ENCODE measurements at regions not wholly inside any gene's neighbourhood (a gene's known extent, or its start where the extent isn't known, plus 50 kb on each side); places are given as distances from the start of the nearest gene placed in this dataset.
"Not testable (repeated sequence)": the region's sequence is repeated elsewhere in the genome, so short reads cannot be mapped to it uniquely, and the experiment has no call there.

GRCh38 chr10:30171601-30172000 is 112.2 kb upstream of the JCAD start:
- no peak for DNase-seq (ENCODE audit: low spot score)
- Mint-ChIP-seq H3K9me3 (ENCODE audit: low read depth) (peaks cover 5% of the 10 kb centered on the region), H3K36me3 (ENCODE audit: low read depth) (no peaks in the 10 kb centered on the region), H3K4me1 (ENCODE audit: low read depth) (peaks cover 18% of the 10 kb centered on the region), H3K27me3 (ENCODE audit: low read depth) (no peaks in the 10 kb centered on the region), H3K27ac (ENCODE audit: unreplicated experiment) (no peak overlapping the region), H3K4me3 (ENCODE audit: unreplicated experiment) (no peak overlapping the region)
- no peak for TF ChIP-seq CTCF (IDR thresholded peaks at IDR 0.05)

- H3K4me3 Mint-ChIP-seq (ENCODE audit: unreplicated experiment) = no peak overlapping the region
- no peaks in the 10 kb centered on the region for H3K36me3 Mint-ChIP-seq (ENCODE audit: low read depth)
- no peaks in the 10 kb centered on the region for H3K27me3 Mint-ChIP-seq (ENCODE audit: low read depth)
- no peak for DNase-seq (ENCODE audit: low spot score)
- H3K27ac Mint-ChIP-seq (ENCODE audit: unreplicated experiment) = no peak overlapping the region
- peaks cover 5% of the 10 kb centered on the region for H3K9me3 Mint-ChIP-seq (ENCODE audit: low read depth)
- H3K4me1 Mint-ChIP-seq (ENCODE audit: low read depth) = peaks cover 18% of the 10 kb centered on the region
- TF ChIP-seq CTCF (IDR thresholded peaks at IDR 0.05) = no peak
Measured at GRCh38 chr10:30170814-30171213, 111.4 kb upstream of the JCAD start.

GRCh38 chr10:30170146-30170545 is 110.8 kb upstream of the JCAD start:
- DNase-seq (ENCODE audit: low spot score) = no peak
- peaks cover 5% of the 10 kb centered on the region for H3K9me3 Mint-ChIP-seq (ENCODE audit: low read depth)
- peak overlapping the region; percentile 19 for H3K4me3 Mint-ChIP-seq (ENCODE audit: unreplicated experiment)
- TF ChIP-seq CTCF (IDR thresholded peaks at IDR 0.05) = no peak
- H3K27ac Mint-ChIP-seq (ENCODE audit: unreplicated experiment) = no peak overlapping the region
- no peaks in the 10 kb centered on the region for H3K27me3 Mint-ChIP-seq (ENCODE audit: low read depth)
- H3K36me3 Mint-ChIP-seq (ENCODE audit: low read depth) = no peaks in the 10 kb centered on the region
- H3K4me1 Mint-ChIP-seq (ENCODE audit: low read depth) = peaks cover 18% of the 10 kb centered on the region

GRCh38 chr10:30169342-30169741 is 110.0 kb upstream of the JCAD start:
- Mint-ChIP-seq H3K27me3 (ENCODE audit: low read depth) (no peaks in the 10 kb centered on the region), H3K36me3 (ENCODE audit: low read depth) (no peaks in the 10 kb centered on the region), H3K9me3 (ENCODE audit: low read depth) (peaks cover 5% of the 10 kb centered on the region), H3K4me1 (ENCODE audit: low read depth) (peaks cover 18% of the 10 kb centered on the region), H3K4me3 (ENCODE audit: unreplicated experiment) (no peak overlapping the region), H3K27ac (ENCODE audit: unreplicated experiment) (no peak overlapping the region)
- DNase-seq (ENCODE audit: low spot score) = no peak
- TF ChIP-seq CTCF (IDR thresholded peaks at IDR 0.05) = no peak

- Mint-ChIP-seq H3K4me3 (ENCODE audit: unreplicated experiment) (no peak overlapping the region), H3K9me3 (ENCODE audit: low read depth) (peaks cover 5% of the 10 kb centered on the region), H3K27ac (ENCODE audit: unreplicated experiment) (no peak overlapping the region), H3K27me3 (ENCODE audit: low read depth) (no peaks in the 10 kb centered on the region), H3K4me1 (ENCODE audit: low read depth) (peaks cover 6% of the 10 kb centered on the region), H3K36me3 (ENCODE audit: low read depth) (no peaks in the 10 kb centered on the region)
- no peak for DNase-seq (ENCODE audit: low spot score)
- no peak for TF ChIP-seq CTCF (IDR thresholded peaks at IDR 0.05)
Measured at GRCh38 chr10:30166929-30167328, 107.5 kb upstream of the JCAD start.

GRCh38 chr10:30163410-30163809 is 104.0 kb upstream of the JCAD start:
- not testable (repeated sequence) for H3K9me3 Mint-ChIP-seq (ENCODE audit: low read depth); H3K27ac Mint-ChIP-seq (ENCODE audit: unreplicated experiment); H3K36me3 Mint-ChIP-seq (ENCODE audit: low read depth); H3K4me1 Mint-ChIP-seq (ENCODE audit: low read depth); H3K4me3 Mint-ChIP-seq (ENCODE audit: unreplicated experiment); H3K27me3 Mint-ChIP-seq (ENCODE audit: low read depth); DNase-seq (ENCODE audit: low spot score)

GRCh38 chr10:30162796-30163195 is 103.4 kb upstream of the JCAD start:
- not testable (repeated sequence) for H3K4me3 Mint-ChIP-seq (ENCODE audit: unreplicated experiment); DNase-seq (ENCODE audit: low spot score); H3K36me3 Mint-ChIP-seq (ENCODE audit: low read depth); H3K4me1 Mint-ChIP-seq (ENCODE audit: low read depth); H3K27me3 Mint-ChIP-seq (ENCODE audit: low read depth); H3K9me3 Mint-ChIP-seq (ENCODE audit: low read depth); H3K27ac Mint-ChIP-seq (ENCODE audit: unreplicated experiment)
